ENCODE measurements at regions not wholly inside any gene's neighbourhood (a gene's known extent, or its start where the extent isn't known, plus 50 kb on each side); places are given as distances from the start of the nearest gene placed in this dataset.

DNA sequence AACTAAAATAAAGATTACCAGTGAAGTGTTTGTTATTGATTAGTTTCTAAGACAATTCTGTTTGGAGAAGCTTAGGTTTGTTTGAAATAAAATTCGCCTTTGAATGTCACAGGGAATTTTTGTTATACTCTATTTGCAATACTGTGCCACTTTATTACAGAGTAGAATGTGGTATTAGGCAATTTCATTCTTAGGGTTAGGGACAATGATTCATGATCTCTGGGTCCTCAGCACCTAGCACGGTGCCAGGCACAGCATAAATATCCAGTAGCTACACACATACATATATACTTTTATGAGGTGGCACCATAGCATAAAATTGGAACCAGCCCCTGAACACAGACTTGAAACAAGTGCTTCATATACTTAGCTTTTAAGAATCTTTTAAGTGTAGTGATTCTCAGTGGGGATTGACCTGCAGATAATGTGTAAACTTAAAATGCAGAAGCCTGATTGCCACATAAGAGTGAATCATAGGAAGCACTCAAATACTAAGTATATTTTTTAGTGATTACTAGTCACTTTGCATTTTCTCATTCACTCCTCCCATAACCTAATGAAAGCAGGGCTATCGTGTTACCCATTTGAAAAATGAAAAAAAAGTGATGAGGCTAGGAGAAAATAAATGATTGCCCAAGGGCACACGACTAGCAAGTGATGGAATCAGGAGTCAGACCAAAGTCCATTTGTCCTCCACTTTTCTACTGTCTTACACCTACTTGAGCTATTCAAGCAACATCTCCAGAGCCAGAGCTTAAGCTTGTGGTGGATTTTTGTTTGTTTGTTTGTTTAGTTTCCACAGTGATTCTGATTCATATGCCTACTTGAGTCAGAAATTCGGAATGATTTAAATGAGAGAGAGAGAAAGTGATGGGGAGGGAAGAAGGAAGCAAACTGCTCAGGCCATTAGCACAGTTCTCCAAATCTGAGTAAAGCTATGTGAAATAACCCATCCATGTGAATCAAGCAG lies 366.0 kb upstream of the FGF13 start:
- H3K27ac ChIP-seq, result no peak overlapping the region
- TF ChIP-seq, protein P1, sequence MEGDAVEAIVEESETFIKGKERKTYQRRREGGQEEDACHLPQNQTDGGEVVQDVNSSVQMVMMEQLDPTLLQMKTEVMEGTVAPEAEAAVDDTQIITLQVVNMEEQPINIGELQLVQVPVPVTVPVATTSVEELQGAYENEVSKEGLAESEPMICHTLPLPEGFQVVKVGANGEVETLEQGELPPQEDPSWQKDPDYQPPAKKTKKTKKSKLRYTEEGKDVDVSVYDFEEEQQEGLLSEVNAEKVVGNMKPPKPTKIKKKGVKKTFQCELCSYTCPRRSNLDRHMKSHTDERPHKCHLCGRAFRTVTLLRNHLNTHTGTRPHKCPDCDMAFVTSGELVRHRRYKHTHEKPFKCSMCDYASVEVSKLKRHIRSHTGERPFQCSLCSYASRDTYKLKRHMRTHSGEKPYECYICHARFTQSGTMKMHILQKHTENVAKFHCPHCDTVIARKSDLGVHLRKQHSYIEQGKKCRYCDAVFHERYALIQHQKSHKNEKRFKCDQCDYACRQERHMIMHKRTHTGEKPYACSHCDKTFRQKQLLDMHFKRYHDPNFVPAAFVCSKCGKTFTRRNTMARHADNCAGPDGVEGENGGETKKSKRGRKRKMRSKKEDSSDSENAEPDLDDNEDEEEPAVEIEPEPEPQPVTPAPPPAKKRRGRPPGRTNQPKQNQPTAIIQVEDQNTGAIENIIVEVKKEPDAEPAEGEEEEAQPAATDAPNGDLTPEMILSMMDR (IDR thresholded peaks at IDR 0.05), result no peak
- DNase-seq (no peak), ATAC-seq (no peak)
- H3K4me3 ChIP-seq, result no peak overlapping the region
- 68 to 73% methylated on average over 5 of the region's 5 CpGs for WGBS, 2 donors
- H3K36me3 ChIP-seq, result no peaks in the 10 kb centered on the region
- no peaks in the 10 kb centered on the region for H3K4me1 ChIP-seq
- no peaks in the 10 kb centered on the region for H3K9me3 ChIP-seq
- peaks cover 0 to 11% (median 0%) of the 10 kb centered on the region in 7 donors for H3K27me3 ChIP-seq
- intact Hi-C loops (cut with DNase I), result no loop called here

DNA sequence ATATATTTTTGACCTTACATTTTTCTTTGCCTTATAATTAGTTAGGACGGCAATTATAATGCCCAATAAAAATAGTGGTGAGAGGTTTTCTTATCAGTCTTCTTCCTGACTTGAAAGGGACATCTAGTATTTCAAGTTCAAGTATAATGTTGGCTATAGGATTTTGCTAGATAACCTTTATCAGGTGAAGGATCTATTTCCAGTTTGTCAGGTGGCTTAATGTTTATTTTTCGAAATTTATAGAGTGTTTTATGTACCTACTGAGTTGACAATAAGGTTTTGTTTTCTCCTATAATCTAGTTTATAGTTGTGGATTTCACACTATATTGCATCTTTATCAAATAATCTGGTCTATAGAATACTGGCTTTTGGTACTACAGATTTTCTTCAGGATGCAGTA lies 351.8 kb upstream of the FGF13 start:
- ATAC-seq (no peak), DNase-seq (no peak)
- H3K4me3 ChIP-seq, result no peak overlapping the region
- H3K27me3 ChIP-seq, result no peaks in the 10 kb centered on the region
- WGBS, 2 donors, result 65 to 84% methylated on average over 2 of the region's 2 CpGs
- no peak overlapping the region for H3K27ac ChIP-seq
- H3K4me1 ChIP-seq, result no peaks in the 10 kb centered on the region
- H3K36me3 ChIP-seq, result no peaks in the 10 kb centered on the region
- peaks cover 0 to 8% (median 0%) of the 10 kb centered on the region in 11 donors for H3K9me3 ChIP-seq
- intact Hi-C loops (cut with DNase I), result no loop called here
- TF ChIP-seq, protein P1 (IDR thresholded peaks at IDR 0.05), result no peak

DNA sequence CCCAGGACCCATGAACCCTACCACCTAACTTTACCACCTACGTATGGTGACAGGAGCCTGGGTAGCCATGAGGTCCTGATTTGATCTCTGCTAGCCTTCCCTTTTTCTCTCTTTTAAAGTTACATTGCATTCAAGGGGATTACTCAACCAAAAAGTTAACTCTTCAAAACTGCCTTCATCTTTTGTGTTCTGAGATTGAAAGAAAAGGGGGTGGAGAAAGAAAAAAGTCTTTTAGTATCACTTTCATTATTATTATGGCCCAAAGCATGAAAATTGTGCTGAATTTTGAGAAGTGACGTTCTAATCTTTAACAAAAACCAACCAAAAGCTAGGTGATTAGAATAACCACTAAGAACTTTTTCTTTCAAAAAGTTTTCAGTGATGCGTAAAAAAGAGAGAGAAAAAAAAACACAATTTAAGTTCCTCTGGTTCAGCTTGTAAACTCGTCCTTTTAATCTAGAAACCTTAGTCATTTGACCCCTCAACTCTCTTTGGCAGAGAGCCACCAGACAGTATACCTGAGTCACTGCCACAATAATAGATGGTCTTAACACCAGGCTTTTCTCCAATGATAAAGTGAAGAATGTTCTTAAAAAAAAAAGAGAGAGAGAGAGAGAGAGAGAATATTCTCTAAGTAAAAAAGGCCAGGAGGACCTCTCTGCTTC lies 347.4 kb upstream of the FGF13 start:
- Histone ChIP-seq H3K9me3 (no peaks in the 10 kb centered on the region), H3K4me1 (no peaks in the 10 kb centered on the region), H3K36me3 (no peaks in the 10 kb centered on the region), H3K27me3 (no peaks in the 10 kb centered on the region), H3K27ac (no peak overlapping the region), H3K4me3 (no peak overlapping the region)
- TF ChIP-seq, protein P1 (IDR thresholded peaks at IDR 0.05), result no peak
- ATAC-seq (no peak), DNase-seq (no peak)
- intact Hi-C loops (cut with DNase I), result no loop called here
- 62 to 72% methylated on average over 4 of the region's 4 CpGs for WGBS, 2 donors

DNA sequence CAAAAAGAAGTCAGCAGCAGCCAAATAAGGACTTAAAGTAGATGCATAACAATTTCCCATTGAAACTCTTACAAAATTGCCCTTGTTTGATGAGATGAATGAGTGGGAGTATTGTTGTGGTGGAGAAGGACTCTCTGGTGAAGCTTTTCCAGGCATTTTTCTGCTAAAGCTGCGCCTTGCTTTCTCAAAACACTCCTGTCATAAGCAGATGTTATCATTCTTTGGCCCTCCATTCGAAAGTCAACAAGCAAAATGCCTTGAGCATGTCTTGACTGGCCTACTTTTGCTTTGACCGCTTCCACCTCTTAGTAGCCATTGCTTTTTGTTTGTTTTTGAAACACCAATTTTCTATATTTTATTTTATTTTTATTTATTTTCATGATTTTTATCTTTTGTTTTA lies 340.9 kb upstream of the FGF13 start:
- TF ChIP-seq, protein P1 (IDR thresholded peaks at IDR 0.05), result no peak
- ATAC-seq, result no peak
- Histone ChIP-seq H3K27me3 (peaks cover 0 to 6% (median 0%) of the 10 kb centered on the region in 7 donors), H3K9me3 (peaks cover 0 to 5% (median 0%) of the 10 kb centered on the region in 11 donors), H3K4me3 (no peak overlapping the region), H3K4me1 (no peaks in the 10 kb centered on the region), H3K27ac (no peak overlapping the region), H3K36me3 (no peaks in the 10 kb centered on the region)
- DNase-seq, result no peak
- WGBS, 2 donors, result 78% methylated on average over 3 of the region's 3 CpGs
- intact Hi-C loops (cut with DNase I), result no loop called here

All from heart right ventricle (tissue), 16 donors.